H1 (cell line): ENCODE measurements at regions not wholly inside any gene's neighbourhood (a gene's known extent, or its start where the extent isn't known, plus 50 kb on each side); places are given as distances from the start of the nearest gene placed in this dataset.

Experiments
- CHD2 ChIP-seq: IDR thresholded peaks from 2 replicates; pipeline ENCODE4 v1.6.1; 2012; ENCODE audit warnings: low read length, improper control_type of control experiment
- RBBP5 ChIP-seq: IDR thresholded peaks from 2 replicates; pipeline ENCODE4 v1.7.1; 2012; ENCODE audit warnings: low read depth, mild to moderate bottlenecking, inconsistent platforms, low read length, moderate library complexity, borderline replicate concordance
- TF ChIP-seq, protein P1 (sequence below), 3 experiments: IDR thresholded peaks; 1 replicate in 2 of 3; 2 replicates in 1 of 3; pipeline versions ENCODE4 v1.5.1 to v1.6.1; 2011; ENCODE audit warnings: low read length in 3 of 3, mild to moderate bottlenecking in 3 of 3, inconsistent platforms in 2 of 3, low read depth in 1 of 3, moderate library complexity in 1 of 3; ENCODE audit not compliant: insufficient read depth in 1 of 3; ENCODE audit errors: control extremely low read depth in 1 of 3

DNA sequence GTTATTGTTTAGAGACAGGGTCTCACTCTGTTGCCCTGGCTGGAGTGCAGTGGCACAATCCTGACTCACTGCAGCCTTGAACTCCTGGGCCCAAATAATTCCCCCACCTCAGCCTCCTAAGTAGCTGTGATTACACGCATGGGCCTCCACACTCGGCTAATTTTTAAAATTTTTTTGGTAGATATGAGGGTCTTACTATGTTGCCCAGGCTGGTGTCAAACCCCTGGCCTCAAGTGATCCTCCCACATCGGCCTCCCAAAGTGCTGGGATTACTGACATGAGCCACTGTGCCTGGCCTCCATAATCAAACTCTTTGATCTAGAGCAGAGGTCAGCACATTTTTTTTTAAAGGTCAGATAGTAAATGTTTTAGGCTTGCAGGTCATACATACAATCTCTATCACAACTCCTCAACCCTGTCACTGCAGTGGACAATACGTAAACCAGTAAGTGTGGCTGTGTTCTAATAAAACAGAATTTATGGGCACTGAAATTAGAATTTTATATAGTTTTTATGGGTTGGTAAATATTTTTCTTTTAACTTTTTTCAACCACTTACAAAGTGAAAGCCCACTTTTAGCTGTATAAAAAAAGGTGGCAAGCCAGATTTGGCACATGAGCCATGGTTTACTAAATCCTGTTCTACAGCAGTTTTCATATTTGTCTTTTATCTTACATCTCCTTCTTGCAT, 105.1 kb upstream of the RAPGEF2 start:
- TF ChIP-seq CHD2 (no peak), RBBP5 (no peak)
- TF ChIP-seq, protein P1, sequence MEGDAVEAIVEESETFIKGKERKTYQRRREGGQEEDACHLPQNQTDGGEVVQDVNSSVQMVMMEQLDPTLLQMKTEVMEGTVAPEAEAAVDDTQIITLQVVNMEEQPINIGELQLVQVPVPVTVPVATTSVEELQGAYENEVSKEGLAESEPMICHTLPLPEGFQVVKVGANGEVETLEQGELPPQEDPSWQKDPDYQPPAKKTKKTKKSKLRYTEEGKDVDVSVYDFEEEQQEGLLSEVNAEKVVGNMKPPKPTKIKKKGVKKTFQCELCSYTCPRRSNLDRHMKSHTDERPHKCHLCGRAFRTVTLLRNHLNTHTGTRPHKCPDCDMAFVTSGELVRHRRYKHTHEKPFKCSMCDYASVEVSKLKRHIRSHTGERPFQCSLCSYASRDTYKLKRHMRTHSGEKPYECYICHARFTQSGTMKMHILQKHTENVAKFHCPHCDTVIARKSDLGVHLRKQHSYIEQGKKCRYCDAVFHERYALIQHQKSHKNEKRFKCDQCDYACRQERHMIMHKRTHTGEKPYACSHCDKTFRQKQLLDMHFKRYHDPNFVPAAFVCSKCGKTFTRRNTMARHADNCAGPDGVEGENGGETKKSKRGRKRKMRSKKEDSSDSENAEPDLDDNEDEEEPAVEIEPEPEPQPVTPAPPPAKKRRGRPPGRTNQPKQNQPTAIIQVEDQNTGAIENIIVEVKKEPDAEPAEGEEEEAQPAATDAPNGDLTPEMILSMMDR (IDR thresholded peaks at IDR 0.05; ENCODE audit: control extremely low read depth in 1 of 3, insufficient read depth in 1 of 3, low read depth in 1 of 3, low read length in 3 of 3) = no peak
